WTC11 (cell line): ENCODE measurements at regions not wholly inside any gene's neighbourhood (a gene's known extent, or its start where the extent isn't known, plus 50 kb on each side); places are given as distances from the start of the nearest gene placed in this dataset.

Experiments
- FOXJ3 ChIP-seq: sonication (generic); formaldehyde crosslinking; IDR thresholded peaks from 2 replicates; pipeline ENCODE4 v1.9.0; 2021; ENCODE audit warnings: missing genetic modification reagents, mild to moderate bottlenecking, borderline replicate concordance
- MAX ChIP-seq: sonication (generic); formaldehyde crosslinking; IDR thresholded peaks from 2 replicates; pipeline ENCODE4 v1.8.0; 2022; ENCODE audit warnings: mild to moderate bottlenecking, missing genetic modification reagents
- RELA ChIP-seq: sonication (generic); formaldehyde crosslinking; IDR thresholded peaks from 2 replicates; pipeline ENCODE4 v1.8.1; 2022; ENCODE audit warnings: missing genetic modification reagents, mild to moderate bottlenecking, borderline replicate concordance

- TF ChIP-seq MAX (no peak), FOXJ3 (CRISPR knock-in tag) (no peak), RELA (CRISPR knock-in tag) (no peak)
Measured at GRCh38 chr4:57989430-57989829, 879.2 kb upstream of the IGFBP7 start.
